OCI-LY1 (cell line): ENCODE measurements at regions not wholly inside any gene's neighbourhood (a gene's known extent, or its start where the extent isn't known, plus 50 kb on each side); places are given as distances from the start of the nearest gene placed in this dataset.

Experiments
- H2AFZ ChIP-seq: fragments of 200-600 bp; sonication (generic), shearing (Covaris generic); 2 replicates; pipeline ENCODE4 v1.6.0; 2014; ENCODE audit warnings: antibody characterized with exemption, mild to moderate bottlenecking, low read length
- H3F3A ChIP-seq: fragments of 200-600 bp; sonication (generic), shearing (Covaris generic); 2 replicates; pipeline ENCODE4 v1.6.0; 2014; ENCODE audit warnings: mild to moderate bottlenecking, antibody characterized with exemption, low read length, moderate library complexity; ENCODE audit not compliant: insufficient read depth
- H3K27ac ChIP-seq: fragments of 200-600 bp; sonication (generic); 2 replicates; pipeline ENCODE4 v1.5.1; 2014; ENCODE audit warnings: low read length, mixed run types, mild to moderate bottlenecking, low read depth; ENCODE audit not compliant: poor library complexity, severe bottlenecking
- H3K27me3 ChIP-seq: fragments of 200-600 bp; sonication (generic); 2 replicates; pipeline ENCODE4 v1.6.0; 2014; ENCODE audit warnings: antibody characterized with exemption, mild to moderate bottlenecking, low read length, moderate library complexity; ENCODE audit not compliant: insufficient read depth
- H3K36me3 ChIP-seq: fragments of 200-600 bp; sonication (generic); 2 replicates; pipeline ENCODE4 v1.6.1; 2014; ENCODE audit warnings: mild to moderate bottlenecking, antibody characterized with exemption, low read length, moderate library complexity, mixed read lengths; ENCODE audit not compliant: insufficient read depth
- H3K4me1 ChIP-seq: fragments of 200-600 bp; sonication (generic); 2 replicates; pipeline ENCODE4 v1.5.1; 2014; ENCODE audit warnings: mild to moderate bottlenecking, low read length, moderate library complexity; ENCODE audit not compliant: insufficient read depth, severe bottlenecking
- H3K4me2 ChIP-seq: fragments of 200-600 bp; sonication (generic), shearing (Covaris generic); 2 replicates; pipeline ENCODE4 v1.6.1; 2014; ENCODE audit warnings: low read length
- H3K4me3 ChIP-seq: fragments of 200-600 bp; sonication (generic); 2 replicates; pipeline ENCODE4 v1.5.1; 2014; ENCODE audit warnings: low read length, low read depth, mild to moderate bottlenecking, mixed read lengths; ENCODE audit not compliant: poor library complexity, severe bottlenecking
- H3K79me2 ChIP-seq: fragments of 200-600 bp; shearing (Covaris generic); 2 replicates; pipeline ENCODE4 v1.6.1; 2016; ENCODE audit warnings: mixed run types, low read length, mixed read lengths; ENCODE audit not compliant: insufficient read depth
- H3K9ac ChIP-seq: fragments of 200-600 bp; sonication (generic), shearing (Covaris generic); 2 replicates; pipeline ENCODE4 v1.6.1; 2014; ENCODE audit warnings: mild to moderate bottlenecking, low read length, mixed read lengths
- H3K9me2 ChIP-seq: fragments of 200-600 bp; sonication (generic), shearing (Covaris generic); 2 replicates; pipeline ENCODE4 v1.6.1; 2014; ENCODE audit warnings: low read depth, mild to moderate bottlenecking, low read length, mixed read lengths
- H3K9me3 ChIP-seq: fragments of 200-600 bp; shearing (Covaris generic); 2 replicates; pipeline ENCODE4 v1.6.1; 2014; ENCODE audit warnings: low read length, mixed read lengths
- H4K20me1 ChIP-seq: fragments of 200-600 bp; sonication (generic), shearing (Covaris generic); 2 replicates; pipeline ENCODE4 v1.6.0; 2016; ENCODE audit warnings: mild to moderate bottlenecking, low read length; ENCODE audit not compliant: insufficient read depth
- CTCF ChIP-seq: fragments of 200-600 bp; sonication (generic), shearing (Covaris generic); IDR thresholded peaks from 2 replicates; pipeline ENCODE4 v1.5.1; 2017; ENCODE audit warnings: mild to moderate bottlenecking, antibody characterized with exemption, low read length, moderate library complexity, mixed read lengths
- EZH2 ChIP-seq: fragments of 200-600 bp; sonication (generic), shearing (Covaris generic); IDR thresholded peaks from 2 replicates; pipeline ENCODE4 v1.8.0; 2017; ENCODE audit warnings: borderline replicate concordance, mixed run types, mild to moderate bottlenecking, antibody characterized with exemption, low read length, moderate library complexity, mixed read lengths

GRCh38 chr13:107031716-107032115 lies 463.8 kb upstream of the ARGLU1 start:
- no peak overlapping the region for H3K27ac ChIP-seq
- no peaks in the 10 kb centered on the region for H3K27me3 ChIP-seq
- no peaks in the 10 kb centered on the region for H3K9me2 ChIP-seq
- no peaks in the 10 kb centered on the region for H4K20me1 ChIP-seq
- no peak overlapping the region for H3K9ac ChIP-seq
- no peak overlapping the region for H3K4me3 ChIP-seq
- H3K4me2 ChIP-seq = no peak overlapping the region
- no peak overlapping the region for H2AFZ ChIP-seq
- H3K79me2 ChIP-seq = no peaks in the 10 kb centered on the region
- H3F3A ChIP-seq = no peaks in the 10 kb centered on the region
- H3K4me1 ChIP-seq = no peaks in the 10 kb centered on the region
- H3K36me3 ChIP-seq = no peaks in the 10 kb centered on the region
- no peaks in the 10 kb centered on the region for H3K9me3 ChIP-seq
- TF ChIP-seq EZH2 (no peak), CTCF (no peak)

- H4K20me1 ChIP-seq = no peaks in the 10 kb centered on the region
- no peaks in the 10 kb centered on the region for H3K36me3 ChIP-seq
- no peaks in the 10 kb centered on the region for H3K27me3 ChIP-seq
- no peaks in the 10 kb centered on the region for H3K4me1 ChIP-seq
- H3K79me2 ChIP-seq = no peaks in the 10 kb centered on the region
- H3K9me3 ChIP-seq = no peaks in the 10 kb centered on the region
- no peak overlapping the region for H3K9ac ChIP-seq
- no peak overlapping the region for H3K4me2 ChIP-seq
- no peak overlapping the region for H3K4me3 ChIP-seq
- no peak overlapping the region for H3K27ac ChIP-seq
- no peaks in the 10 kb centered on the region for H3F3A ChIP-seq
- no peak overlapping the region for H2AFZ ChIP-seq
- no peaks in the 10 kb centered on the region for H3K9me2 ChIP-seq
- no peak for TF ChIP-seq EZH2
- no peak for TF ChIP-seq CTCF
These were observed 460.8 kb upstream of the ARGLU1 start for GRCh38 chr13:107028751-107029150.

GRCh38 chr13:107025991-107026390 lies 458.1 kb upstream of the ARGLU1 start:
- Histone ChIP-seq H3K27me3 (no peaks in the 10 kb centered on the region), H3K9ac (no peak overlapping the region), H3K79me2 (no peaks in the 10 kb centered on the region), H3K27ac (no peak overlapping the region), H3K36me3 (no peaks in the 10 kb centered on the region), H3K9me3 (no peaks in the 10 kb centered on the region), H4K20me1 (no peaks in the 10 kb centered on the region), H2AFZ (no peak overlapping the region), H3F3A (no peaks in the 10 kb centered on the region), H3K4me1 (no peaks in the 10 kb centered on the region), H3K4me2 (no peak overlapping the region), H3K4me3 (no peak overlapping the region), H3K9me2 (no peaks in the 10 kb centered on the region)
- TF ChIP-seq EZH2 = no peak
- TF ChIP-seq CTCF = no peak
